IPS-NIHi11 (cell line): ENCODE measurements at regions not wholly inside any gene's neighbourhood (a gene's known extent, or its start where the extent isn't known, plus 50 kb on each side); places are given as distances from the start of the nearest gene placed in this dataset.
"Not testable (repeated sequence)": the region's sequence is repeated elsewhere in the genome, so short reads cannot be mapped to it uniquely, and the experiment has no call there.

Experiments
- DNase-seq: peaks from one replicate; pipeline ENCODE4 v3.0.0; 2012; ENCODE audit warnings: mixed read lengths, low spot score

DNA sequence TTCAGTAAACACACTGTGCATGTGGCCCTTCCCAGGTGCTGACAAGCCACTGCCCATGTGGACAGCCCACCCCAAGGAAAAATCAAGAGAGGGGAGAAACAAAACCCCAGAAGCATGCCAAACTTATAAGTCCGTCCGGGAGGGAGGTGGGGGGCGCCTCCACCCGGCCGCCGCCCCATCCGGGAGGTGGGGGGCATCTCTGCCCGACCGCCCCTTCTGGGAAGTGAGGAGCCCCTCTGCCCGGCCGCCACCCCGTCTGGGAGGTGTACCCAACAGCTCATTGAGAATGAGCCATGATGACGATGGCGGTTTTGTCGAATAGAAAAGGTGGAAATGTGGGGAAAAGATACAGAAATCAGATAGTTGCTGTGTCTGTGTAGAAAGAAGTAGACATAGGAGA, 53.8 kb upstream of the C2CD4B start:
- DNase-seq: no peak

DNA sequence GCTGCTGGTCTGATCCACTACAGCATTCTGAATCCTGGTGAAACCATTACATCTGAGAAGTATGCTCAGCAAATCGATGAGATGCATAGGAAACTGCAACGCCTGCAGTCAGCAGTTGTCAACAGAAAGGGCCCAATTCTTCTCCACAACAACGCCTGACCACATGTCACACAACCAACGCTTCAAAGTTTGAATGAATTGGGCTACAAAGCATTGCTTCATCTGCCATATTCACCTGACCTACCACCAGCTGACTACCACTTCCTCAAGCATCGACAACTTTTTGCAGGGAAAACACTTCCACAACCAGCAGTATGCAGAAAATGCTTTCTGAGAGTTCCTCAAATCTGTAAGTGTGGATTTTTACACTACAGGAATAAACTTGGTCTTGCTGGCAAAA, 54.7 kb upstream of the C2CD4B start:
- DNase-seq: no peak

DNA sequence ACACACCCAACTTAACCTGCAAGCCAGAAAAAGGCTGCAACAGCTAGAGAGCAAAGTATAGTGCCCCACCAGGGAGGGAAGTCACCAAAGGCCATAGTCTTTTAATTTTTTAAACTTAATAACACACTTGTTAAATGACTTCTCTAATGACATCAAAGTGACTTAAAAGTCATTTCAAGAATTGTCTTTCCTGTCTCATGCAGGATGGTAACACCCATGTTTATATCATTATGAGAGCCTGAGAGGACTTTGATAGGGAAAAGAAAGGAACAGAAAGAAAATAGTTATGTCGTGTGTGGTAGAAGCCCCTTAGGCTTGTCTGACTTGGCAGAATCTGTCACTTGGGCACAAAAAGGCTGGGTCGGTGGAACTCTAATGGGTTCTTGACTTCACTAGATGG, 57.9 kb upstream of the C2CD4B start:
- DNase-seq: no peak

DNA sequence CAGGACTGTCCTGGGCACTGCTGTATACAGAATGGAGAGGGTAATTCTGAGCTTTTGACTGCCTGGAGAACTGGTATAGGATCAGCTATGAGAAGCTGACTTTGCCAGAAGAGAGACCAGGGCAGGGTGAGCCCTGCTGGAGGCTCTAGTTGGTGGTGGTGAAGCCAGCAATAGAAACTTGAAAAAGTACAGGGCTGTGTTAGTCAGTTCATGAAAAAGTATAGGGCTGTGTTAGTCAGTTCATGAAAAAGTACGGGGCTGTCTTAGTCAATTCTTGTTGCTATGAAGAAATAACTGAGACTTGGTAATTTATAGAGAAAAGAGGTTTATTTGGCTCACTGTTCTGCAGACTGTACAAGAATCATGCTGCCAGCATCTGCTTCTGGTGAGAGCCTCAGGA, 63.5 kb upstream of the C2CD4B start:
- no peak for DNase-seq

DNA sequence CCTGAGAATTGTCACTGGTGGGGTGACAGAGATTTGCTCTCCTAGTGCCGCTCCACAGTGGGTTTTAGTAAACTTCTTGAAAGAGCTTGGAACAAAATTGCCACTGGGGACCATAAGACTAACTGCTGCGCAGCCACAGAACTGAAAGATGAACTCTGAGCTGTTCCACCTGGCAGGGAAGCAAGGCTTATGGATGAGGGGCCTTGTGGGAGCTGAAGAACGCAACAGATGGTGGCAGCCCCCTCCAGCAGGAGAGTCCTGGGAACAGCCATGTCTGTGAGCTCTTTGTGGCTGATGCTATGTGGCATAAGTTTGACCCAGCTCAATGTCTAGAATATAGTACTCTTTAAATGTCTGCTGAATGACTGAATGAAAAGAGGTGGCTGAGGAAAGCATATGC, 66.8 kb upstream of the C2CD4B start:
- DNase-seq: no peak

DNA sequence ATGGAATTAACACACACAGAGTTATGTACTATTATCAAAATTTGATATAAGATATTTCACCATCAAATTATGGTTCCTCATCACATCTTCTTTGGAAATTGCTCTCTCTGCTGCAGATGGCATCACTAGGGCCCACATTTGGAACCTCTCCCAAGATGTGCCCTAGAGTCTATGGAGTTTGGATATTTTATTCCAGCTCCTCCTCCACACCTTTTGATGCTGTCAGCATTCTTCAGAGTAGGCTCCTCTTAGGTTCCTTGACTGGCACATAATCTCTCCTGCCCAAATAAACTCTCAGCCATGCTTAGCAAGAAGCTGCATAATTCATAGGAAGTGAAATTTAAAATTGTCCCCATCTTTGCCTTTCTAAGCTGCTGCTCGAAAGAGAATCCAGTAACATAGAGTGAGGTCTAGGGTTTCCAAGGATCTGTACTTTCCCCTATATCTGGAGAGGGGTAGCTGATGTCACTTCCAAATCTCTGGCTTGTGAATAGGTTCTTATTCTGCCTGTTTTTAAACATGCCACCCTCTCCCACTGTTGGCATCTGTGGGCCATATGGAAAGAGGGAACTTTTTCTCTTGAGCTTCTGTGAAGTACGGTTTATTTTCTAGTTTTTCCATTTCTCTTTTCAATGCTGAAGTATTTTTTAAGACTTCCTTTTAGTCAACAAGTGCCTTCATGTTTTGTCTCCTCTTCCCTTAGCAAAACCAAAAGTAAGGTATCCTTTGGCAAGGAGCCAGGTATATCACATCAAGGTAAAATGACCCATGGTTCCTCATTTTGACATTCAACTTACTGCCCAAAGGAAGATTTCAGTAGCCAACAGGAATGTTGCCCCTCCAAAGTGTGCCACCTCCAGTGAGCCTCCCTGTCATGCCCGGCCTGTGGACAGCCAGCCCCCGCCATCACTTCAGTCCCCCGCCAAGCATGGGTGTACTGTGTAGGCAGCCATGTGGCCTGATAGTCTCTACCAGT, 75.3 kb upstream of the C2CD4B start:
- no peak for DNase-seq

DNA sequence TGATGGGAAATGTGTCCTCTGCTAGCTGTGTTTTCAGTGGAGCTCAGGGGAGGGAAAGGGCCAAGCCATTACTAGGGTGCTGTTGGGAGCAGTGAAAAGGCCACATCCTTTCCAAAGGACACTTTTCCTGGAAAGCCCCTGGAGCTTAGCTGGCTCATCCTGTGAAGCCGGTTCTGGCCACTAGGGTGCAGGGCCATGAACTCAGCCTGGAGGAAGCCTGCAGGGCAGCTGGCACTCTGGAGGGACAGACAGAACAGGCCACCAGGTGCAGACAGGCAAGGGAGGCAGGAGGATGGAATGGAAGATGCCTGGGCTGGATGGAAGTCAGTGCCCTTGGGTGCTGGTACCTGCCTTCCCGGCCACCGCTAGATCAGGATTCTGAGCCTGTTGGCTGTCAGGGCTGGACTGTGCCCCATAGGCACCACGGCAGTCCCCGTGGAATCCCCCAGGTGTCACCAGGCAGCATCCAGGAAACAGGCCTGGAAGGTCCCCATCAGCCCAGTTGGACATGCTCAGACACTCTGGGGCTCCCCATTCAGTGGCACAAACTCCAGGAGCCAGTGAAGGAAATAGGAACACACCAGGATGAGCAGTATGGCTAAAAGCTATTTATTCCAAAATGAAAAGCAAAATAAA, 76.2 kb upstream of the C2CD4B start:
- DNase-seq: peak; percentile 72

DNA sequence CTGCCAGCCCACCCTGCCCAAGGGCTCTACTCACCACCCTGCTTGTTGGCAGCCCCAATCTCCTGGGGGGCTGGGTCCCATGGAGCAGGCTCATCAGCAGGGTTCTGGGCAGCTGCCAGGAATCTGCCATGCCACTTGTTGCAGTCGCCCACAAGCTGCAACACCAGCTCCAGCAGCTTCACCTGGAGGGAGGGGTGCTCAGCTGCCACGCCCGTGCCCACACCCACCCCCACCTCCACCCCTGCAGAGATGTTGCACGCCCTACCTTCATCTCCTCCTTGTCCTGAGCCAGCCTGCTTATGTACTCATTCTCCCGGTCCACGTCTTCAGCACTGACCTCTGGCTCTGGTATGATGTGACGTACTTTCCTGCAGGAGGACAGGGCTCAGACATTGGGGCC, 77.9 kb upstream of the C2CD4B start:
- DNase-seq: no peak

DNA sequence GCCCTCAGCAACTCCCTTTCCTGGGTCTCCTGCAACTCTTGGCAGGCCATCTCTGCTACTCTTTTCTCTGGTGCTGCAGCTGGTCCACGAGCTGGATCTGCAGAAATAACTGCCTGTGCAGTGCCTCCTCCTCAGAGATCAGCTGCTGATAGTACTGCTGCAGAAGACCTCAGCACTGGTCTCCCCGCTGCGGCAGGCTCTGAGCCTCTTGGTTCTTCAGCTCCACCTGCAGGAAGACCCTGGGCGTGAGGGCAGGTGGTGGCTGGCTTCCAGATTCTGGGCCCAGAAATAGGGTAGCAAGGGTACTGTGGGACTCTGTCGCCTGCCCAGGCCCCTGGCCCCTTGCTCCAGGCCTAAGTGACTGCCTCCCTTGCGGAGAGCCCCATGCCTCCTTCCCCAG, 79.7 kb upstream of the C2CD4B start:
- no peak for DNase-seq

DNA sequence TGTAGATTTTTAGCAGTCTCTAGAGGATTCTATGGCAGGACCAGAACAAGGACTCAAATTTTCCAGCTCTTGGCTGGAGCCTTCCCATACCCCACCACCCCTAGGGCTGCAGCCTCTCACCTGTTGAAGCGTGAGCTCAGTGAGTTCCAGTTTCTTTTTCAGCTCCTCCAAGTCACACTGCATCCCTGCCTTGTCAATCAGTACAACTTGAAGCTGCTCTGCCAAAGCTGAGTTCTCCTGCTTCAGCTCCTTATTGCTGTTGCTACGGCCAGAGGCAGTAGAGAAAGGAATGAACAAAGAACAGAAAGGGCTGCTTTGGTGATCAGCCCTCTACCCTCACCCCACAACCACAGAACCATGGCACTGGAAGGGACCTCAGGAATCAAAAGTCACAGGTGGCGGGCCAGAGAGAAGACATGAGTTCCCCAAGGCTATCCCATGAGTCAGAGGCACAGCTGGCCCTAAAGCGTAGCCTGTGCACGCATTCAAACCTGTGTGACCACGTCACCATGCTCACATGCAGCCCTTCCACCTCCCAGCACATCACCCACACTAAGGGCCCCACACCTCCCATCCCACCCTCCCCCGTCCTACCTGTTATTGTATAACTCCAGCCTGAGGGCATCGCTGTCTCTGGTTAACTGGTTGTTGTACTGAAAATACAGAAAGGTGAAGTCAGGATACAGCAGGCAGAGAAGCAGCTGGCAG, 83.3 kb upstream of the C2CD4B start:
- no peak for DNase-seq

DNA sequence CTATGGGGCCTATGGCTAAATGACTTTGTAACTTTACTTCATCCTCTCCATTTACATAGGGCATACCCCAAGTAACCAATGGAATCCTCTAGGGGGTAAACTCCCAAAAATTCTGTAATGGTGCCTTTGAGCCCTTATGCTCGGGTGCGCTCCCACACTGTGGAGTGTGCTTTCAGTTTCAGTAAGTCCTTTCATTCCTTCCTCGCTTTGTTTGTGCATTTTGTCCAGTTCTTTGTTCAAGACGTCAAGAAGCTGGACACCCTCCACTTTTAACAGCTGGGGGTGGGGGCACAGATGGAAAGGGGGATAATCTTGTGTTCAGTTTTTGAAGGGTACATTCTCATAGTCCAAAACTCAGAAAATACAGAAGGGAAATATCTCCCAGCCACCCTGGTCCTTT, 84.4 kb upstream of the C2CD4B start:
- DNase-seq: no peak

DNA sequence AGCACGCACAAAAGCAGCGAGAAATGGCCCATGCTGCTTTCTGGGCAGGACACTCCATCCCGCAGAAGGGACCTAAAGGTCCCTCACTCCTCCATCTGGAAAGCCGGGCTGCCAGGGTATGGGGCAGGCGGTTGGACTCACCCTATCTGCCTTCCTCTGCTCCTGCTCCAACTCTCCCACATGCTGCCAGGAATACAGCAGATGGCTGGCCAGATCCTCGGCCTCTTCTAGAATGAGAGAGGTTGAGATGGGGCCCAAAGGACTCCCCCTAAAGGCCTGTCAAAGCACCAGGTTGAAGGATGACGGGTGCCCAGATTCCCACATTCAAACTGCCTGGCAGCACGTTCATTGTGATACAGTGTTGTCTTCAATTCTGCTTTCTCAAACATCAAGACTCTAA, 85.1 kb upstream of the C2CD4B start:
- no peak for DNase-seq

DNA sequence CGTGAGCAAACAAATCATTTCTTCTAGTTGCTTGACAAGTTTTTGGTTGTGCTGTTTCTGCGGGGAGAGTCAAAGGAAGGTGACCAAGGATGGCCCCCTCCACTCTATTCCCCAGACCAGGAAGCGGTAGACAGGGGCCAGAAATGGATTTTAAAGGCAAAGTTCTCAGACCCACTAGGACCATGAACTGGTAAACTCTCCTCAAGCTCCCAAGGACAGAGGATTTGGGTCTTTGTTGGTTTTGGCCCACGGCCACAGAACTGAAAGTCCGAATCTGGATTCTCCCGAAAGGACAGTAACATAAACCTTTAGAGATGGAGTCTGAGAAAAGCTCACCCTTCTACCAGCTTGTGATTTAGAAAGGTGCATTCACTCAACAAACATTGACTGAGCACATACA, 85.9 kb upstream of the C2CD4B start:
- no peak for DNase-seq

DNA sequence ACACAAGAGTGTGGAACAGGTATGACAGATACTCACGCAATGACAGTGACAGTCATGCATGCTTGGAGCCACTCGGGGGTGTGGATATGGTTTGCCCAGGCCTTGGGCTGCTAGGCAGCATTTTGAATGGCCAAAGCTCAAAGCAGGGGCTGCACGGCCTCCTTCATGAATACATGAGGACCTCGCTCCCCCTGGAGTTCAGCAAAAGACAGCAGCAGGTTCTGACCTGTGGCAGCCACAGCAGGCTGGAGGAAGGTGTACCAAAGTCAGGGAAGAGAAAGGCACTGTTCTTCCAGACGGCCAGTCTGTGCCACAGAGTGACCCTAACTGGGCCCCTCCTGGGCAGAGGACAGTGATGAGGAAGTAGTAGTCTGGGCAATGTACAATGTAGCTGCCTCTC, 88.2 kb upstream of the C2CD4B start:
- DNase-seq: no peak

DNA sequence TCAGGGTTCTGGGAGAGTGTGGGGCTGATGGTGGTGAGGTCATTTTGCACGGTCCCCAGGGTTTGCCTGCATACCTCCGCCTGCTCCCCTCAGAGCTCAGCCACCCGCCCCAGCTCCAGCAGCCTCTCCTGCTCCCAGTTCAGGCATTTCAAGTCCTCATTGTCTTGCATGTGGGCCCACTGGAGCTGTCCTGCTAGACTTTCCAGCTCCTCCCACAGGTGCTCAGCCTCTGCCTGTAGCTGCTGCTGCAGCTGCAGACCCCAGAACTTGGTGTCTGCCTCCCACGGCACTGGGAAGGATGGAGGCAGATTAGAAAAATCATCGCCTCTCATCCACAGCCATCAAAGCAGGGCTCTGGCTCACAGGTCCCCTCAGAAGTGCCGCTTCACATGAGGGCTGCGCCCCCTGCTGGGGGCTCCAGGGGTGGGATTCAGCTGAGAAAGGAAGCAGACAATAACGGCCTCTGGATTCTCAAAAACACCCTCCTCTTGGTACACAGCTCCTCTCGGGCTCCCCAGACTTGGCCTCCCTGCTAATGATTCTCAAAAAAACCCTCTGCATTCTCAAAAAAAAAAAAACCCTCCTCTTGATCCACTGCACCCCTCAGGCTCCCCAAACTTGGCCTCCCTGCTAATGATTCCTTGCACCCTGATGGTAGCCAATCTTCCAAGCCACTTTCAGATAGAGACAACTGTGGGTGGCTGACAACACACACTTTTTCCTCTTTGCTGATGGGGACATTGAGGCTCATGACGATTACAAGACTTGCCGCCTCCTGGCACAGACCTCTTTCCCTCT, 89.3 kb upstream of the C2CD4B start:
- peak; percentile 81 for DNase-seq

DNA sequence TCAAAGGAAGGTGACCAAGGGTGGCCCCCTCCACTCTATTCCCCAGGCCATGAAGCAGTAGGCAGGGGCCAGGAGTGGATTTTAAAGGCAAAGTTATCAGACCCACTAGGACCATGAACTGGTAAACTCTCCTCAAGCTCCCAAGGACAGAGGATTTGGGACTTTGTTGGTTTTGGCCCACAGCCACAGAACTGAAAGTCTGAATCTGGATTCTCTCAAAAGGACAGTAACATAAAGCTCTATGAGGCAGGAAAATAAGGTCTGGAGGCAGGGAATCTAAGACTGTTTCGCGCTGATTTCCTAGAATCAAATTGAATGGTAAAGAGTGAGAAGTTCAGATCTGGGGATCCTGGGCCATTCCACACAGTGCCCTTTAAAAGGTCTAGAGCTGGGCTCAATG, 91.3 kb upstream of the C2CD4B start:
- DNase-seq: not testable (repeated sequence)

DNA sequence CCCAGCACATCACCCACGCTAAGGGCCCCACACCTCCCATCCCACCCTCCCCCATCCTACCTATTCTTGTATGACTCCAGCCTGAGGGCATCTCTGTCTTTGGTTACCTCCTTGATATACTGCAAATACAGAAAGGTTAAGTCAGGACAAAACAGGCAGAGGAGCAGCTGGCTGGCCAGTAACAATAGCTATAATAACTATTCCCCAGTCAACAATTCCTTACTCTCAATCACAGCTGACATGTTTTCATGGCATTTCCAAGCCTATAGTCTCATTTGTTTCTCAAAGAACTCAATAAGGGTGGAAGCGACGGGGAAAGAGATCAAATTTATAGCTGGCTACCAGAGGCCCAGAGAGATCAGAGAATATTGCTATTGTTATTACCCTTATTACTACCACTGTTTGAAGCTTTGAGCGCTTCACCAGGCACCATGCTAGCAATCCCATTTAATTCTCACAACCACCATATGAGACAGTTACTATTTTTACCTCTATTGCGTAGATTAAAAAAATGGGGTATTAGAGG, 93.0 kb upstream of the C2CD4B start:
- DNase-seq: no peak

DNA sequence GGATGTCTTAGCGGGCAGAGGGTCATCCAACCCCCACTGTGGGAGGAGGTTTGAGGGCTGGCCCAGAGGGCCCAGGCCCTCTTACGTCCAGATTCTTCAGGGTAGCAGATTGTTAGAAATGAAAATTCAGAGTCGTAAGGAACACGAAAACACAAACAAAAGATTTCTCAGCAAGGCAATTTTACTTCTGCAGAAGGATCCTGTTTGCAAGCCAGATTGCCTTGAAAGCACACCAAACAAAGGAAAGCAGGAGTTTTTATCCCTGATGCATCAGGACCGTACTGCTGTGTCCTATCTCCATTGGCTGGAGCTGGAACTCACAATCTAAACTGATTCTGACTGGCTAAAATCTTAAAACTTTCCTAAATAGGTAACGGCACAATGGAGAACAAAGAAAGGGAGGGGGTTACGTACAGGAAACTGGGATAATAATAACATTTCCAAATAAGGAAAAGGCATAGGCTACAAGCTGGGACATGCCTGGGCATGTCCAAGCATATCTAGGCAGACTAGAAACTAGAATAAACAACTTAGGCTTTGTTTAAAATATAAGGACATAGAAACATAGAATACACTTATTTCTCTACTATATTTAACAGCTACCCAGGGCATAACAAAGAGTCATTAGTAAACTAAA, 97.3 kb upstream of the C2CD4B start:
- no peak for DNase-seq

DNA sequence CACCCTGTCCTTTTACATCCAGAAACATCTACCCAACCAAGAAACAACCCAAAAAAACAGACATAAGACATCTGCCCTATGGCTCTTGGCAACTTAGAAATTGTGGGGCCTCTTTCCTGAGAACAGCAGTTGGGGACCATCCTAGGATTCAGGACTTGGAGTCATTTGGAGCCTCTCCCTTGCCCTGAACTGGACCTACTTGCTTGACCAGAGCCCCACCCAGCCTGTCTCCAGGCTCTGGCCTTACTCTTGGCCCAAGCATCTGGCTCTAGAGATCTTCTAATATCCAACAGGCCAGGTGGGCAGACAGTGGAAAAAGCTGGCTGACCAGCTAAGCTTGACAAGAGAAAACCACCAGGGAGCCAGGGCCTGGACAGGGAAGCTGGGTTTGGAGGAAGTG, 99.1 kb upstream of the C2CD4B start:
- DNase-seq: no peak

DNA sequence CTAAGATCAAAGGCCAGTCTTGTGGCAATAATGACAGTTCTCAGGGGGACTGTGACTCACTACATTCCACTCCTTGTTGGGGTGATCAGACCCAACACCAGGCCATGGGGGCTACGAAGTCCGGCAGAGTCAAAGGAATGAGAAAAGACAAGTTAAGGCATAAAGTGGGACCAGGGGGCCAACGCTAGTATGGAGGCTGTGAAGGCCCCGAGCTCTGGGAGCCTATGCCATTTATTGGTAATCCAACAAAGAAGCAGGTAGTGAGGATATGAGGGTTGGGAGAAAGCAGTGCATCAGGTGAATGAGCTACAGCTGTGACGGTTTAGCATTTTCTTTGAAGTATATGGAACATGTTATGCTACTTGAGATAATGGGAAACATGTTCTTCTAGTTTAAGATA, 104.4 kb upstream of the C2CD4B start:
- no peak for DNase-seq

DNA sequence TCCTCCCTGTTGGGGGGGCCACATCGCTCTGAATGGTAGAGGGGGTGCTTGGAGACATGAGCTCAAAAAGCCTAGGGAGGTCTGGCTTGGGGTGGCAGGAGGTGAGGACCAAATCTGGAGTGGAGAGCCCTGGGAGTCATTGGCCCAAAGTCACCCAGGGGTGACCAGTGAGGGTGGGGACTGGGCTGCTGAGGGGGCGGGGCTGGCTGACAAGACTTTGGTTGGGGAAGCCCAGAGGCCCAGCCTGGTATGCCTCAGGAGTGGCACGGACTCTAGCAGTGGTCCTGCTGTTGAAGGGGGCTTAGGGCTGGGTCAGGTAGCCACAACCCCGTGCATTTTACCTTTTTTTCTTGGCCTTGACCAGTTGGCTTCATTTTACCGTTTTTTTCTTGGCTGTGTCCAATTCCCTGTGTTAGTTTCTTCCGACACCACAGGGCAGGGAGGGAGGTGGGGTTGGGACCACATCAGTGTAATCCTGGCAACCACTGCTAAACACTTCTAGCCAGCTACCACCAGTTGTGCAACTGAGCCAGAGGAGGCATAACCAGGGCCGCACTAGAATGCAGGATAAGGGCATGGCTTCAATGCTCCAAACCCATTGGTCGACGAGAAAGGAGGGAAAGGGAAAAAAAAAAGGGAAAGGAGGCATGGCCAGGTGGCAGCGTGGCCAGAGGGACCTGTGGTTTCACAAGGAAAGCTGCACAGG, 105.3 kb upstream of the C2CD4B start:
- DNase-seq: no peak
